ENCODE measurements at regions not wholly inside any gene's neighbourhood (a gene's known extent, or its start where the extent isn't known, plus 50 kb on each side); places are given as distances from the start of the nearest gene placed in this dataset.

DNA sequence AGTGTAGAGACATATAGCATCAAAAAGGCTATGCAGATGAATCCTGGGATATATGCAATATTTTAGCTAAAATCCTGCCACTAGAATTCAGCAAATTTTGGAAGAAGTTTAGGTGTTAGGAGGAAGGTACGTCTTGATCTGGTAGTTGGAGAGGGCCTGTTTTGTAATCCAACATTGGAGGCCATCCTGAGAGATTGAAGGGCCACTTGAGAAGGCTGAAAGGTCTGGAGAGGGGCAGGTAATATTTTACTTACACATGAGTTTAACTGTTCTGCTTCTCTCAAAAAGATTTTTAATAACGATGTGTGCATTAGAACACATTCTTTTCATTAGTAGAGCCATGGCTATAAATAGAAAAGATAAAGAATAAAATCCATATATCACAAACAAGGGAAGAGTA, 422.1 kb downstream of the RAB38 start:
- H4K5ac ChIP-seq (ENCODE audit: insufficient read length, low read depth, low read length), result no peak overlapping the region
- H3K36me3 ChIP-seq (ENCODE audit: control insufficient read depth in 2 of 4, insufficient read depth in 4 of 4, low read length in 3 of 4), result no peaks in the 10 kb centered on the region
- H3K27me3 ChIP-seq (replicated peaks in 1 of 4; ENCODE audit: control insufficient read depth in 3 of 4, extremely low read depth in 1 of 4, insufficient read depth in 3 of 4, low read length in 3 of 4), result no peaks in the 10 kb centered on the region
- H2BK15ac ChIP-seq (ENCODE audit: low read length), result no peak overlapping the region
- no peak overlapping the region for H3K23ac ChIP-seq (ENCODE audit: insufficient read length)
- no peaks in the 10 kb centered on the region for H3K23me2 ChIP-seq (ENCODE audit: low read depth, low read length)
- no peak overlapping the region for H2BK120ac ChIP-seq (replicated peaks; ENCODE audit: low read depth, low read length)
- no peak overlapping the region for H2BK5ac ChIP-seq (ENCODE audit: low read depth, low read length)
- TF ChIP-seq RXRA (IDR thresholded peaks at IDR 0.05; ENCODE audit: insufficient read depth, low read depth, low read length) (no peak), CBX8 (IDR thresholded peaks at IDR 0.05; ENCODE audit: borderline replicate concordance, low read depth, low read length) (no peak), SIN3A (conservative IDR thresholded peaks at IDR 0.05 in 1 of 2, IDR thresholded peaks at IDR 0.05 in 1 of 2; ENCODE audit: low read depth in 1 of 2, low read length in 2 of 2) (no peak), CHD1 (IDR thresholded peaks at IDR 0.05; ENCODE audit: low read depth, low read length) (no peak), MAFK (IDR thresholded peaks at IDR 0.05; ENCODE audit: low read depth, low read length) (no peak), SP2 (IDR thresholded peaks at IDR 0.05; ENCODE audit: low read length) (no peak), KDM5A (IDR thresholded peaks at IDR 0.05; ENCODE audit: low read length) (no peak), POLR2AphosphoS5 (IDR thresholded peaks at IDR 0.05; ENCODE audit: low read depth, low read length) (no peak), GABPA (IDR thresholded peaks at IDR 0.05; ENCODE audit: borderline replicate concordance, insufficient read depth, low read length) (no peak), TAF1 (IDR thresholded peaks at IDR 0.05; ENCODE audit: low read depth, low read length) (no peak), TAF7 (optimal IDR thresholded peaks at IDR 0.05; ENCODE audit: borderline replicate concordance, low read depth, low read length) (no peak)
- TF ChIP-seq, protein P1, sequence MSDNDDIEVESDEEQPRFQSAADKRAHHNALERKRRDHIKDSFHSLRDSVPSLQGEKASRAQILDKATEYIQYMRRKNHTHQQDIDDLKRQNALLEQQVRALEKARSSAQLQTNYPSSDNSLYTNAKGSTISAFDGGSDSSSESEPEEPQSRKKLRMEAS (IDR thresholded peaks at IDR 0.05), result no peak
- DNase-seq (ENCODE audit: low read depth in 1 of 2, low spot score in 2 of 2), result no peak
- CTCF ChIA-PET (ENCODE audit: partially characterized antibody), result interaction anchor here (1.8 kb wide), 1 partner anchor 10 kb away, joined by 6 read pairs; no protein-coding TSS in a partner anchor
- no peaks in the 10 kb centered on the region for H3K79me2 ChIP-seq (ENCODE audit: control insufficient read depth in 1 of 2, insufficient read depth in 2 of 2, low read length in 2 of 2)
- no peaks in the 10 kb centered on the region for H4K20me1 ChIP-seq (replicated peaks in 1 of 2; ENCODE audit: control insufficient read depth in 1 of 2, insufficient read depth in 2 of 2, low read length in 2 of 2)
- H4K91ac ChIP-seq (replicated peaks; ENCODE audit: insufficient read length, low read length), result no peak overlapping the region
- H3K79me1 ChIP-seq (ENCODE audit: low read depth, low read length), result no peaks in the 10 kb centered on the region
- H2BK20ac ChIP-seq (ENCODE audit: low read length), result no peak overlapping the region
- POLR2A ChIA-PET (ENCODE audit: partially characterized antibody), result no interaction called here
- H3K4me2 ChIP-seq (ENCODE audit: insufficient read depth in 1 of 2, low read depth in 2 of 2, low read length in 2 of 2), result no peak overlapping the region
- no peak overlapping the region for H4K8ac ChIP-seq (ENCODE audit: extremely low read depth, insufficient read depth, low read length)
- no peak for FAIRE-seq
- no peak overlapping the region for H2AFZ ChIP-seq (ENCODE audit: low read length)
- H3K56ac ChIP-seq (replicated peaks; ENCODE audit: insufficient read length, low read depth, low read length), result no peak overlapping the region
- no peak overlapping the region for H3K4ac ChIP-seq (replicated peaks; ENCODE audit: insufficient read length, low read depth, low read length)
- H2BK12ac ChIP-seq (ENCODE audit: low read depth, low read length), result no peak overlapping the region
- no peaks in the 10 kb centered on the region for H3K9me3 ChIP-seq (ENCODE audit: insufficient read depth in 2 of 2, low read depth in 1 of 2, low read length in 1 of 2)
- no peak overlapping the region for H3K18ac ChIP-seq (ENCODE audit: extremely low read depth, low read length)
- no peaks in the 10 kb centered on the region for H3K4me1 ChIP-seq (replicated peaks in 1 of 4; ENCODE audit: control insufficient read depth in 3 of 4, insufficient read depth in 4 of 4, low read length in 3 of 4)
- H3K4me3 ChIP-seq (ENCODE audit: extremely low read depth in 1 of 4, insufficient read depth in 2 of 4, low read depth in 3 of 4, low read length in 4 of 4), result no peak overlapping the region
- no peak overlapping the region for H3K27ac ChIP-seq (ENCODE audit: low read depth, low read length)
- H2AK5ac ChIP-seq (ENCODE audit: low read depth, low read length), result no peak overlapping the region
- WGBS, 2 experiments (ENCODE audit: extremely low coverage in 1 of 2, insufficient coverage in 1 of 2, insufficient read length in 1 of 2, insufficient replicate concordance in 2 of 2, low coverage in 1 of 2, low lambda C conversion rate in 2 of 2, missing lambda C conversion rate in 1 of 2), result 83% methylated on average over 2 of the region's 2 CpGs; no CpG with 5 or more reads in 1 of the 2 experiments
- H3K9ac ChIP-seq (replicated peaks in 1 of 4; ENCODE audit: extremely low read depth in 1 of 4, low read depth in 3 of 4, low read length in 3 of 4), result no peak overlapping the region
- no peak overlapping the region for H3K14ac ChIP-seq (ENCODE audit: insufficient read length)
